Activated CD4-positive, alpha-beta T cell treated with anti-CD3 and anti-CD28 coated beads for 24 hours (primary cell): ENCODE measurements at regions not wholly inside any gene's neighbourhood (a gene's known extent, or its start where the extent isn't known, plus 50 kb on each side); places are given as distances from the start of the nearest gene placed in this dataset.
"Not testable (repeated sequence)": the region's sequence is repeated elsewhere in the genome, so short reads cannot be mapped to it uniquely, and the experiment has no call there.

Experiments
- DNase-seq, 2 donors: peaks; one replicate each; pipeline ENCODE4 v3.0.0-alpha.2; 2020; ENCODE audit warnings: low read depth in 2 of 2

- no peak for DNase-seq
Observed at GRCh38 chr1:70490153-70490552, 79.1 kb downstream of the CTH start.

GRCh38 chr1:70495370-70495769 lies 84.3 kb downstream of the CTH start:
- DNase-seq = no peak

- no peak for DNase-seq
Observed at GRCh38 chr1:70496181-70496580, 85.1 kb downstream of the CTH start.

- no peak for DNase-seq
Observed at GRCh38 chr1:70497152-70497551, 86.1 kb downstream of the CTH start.

- no peak for DNase-seq
Observed at GRCh38 chr1:70498666-70499065, 87.6 kb downstream of the CTH start.

- DNase-seq = no peak
Observed at GRCh38 chr1:70499695-70500094, 88.6 kb downstream of the CTH start.

GRCh38 chr1:70503358-70503757 lies 92.3 kb downstream of the CTH start:
- no peak for DNase-seq

GRCh38 chr1:70504176-70504820 lies 93.2 kb downstream of the CTH start:
- DNase-seq = no peak

GRCh38 chr1:70504821-70505193 lies 93.7 kb downstream of the CTH start:
- no peak for DNase-seq

GRCh38 chr1:70507991-70508390 lies 96.9 kb downstream of the CTH start:
- DNase-seq = not testable (repeated sequence)

GRCh38 chr1:70509996-70510876 lies 99.2 kb downstream of the CTH start:
- no peak for DNase-seq

- DNase-seq = no peak
Observed at GRCh38 chr1:70517444-70517843, 106.4 kb downstream of the CTH start.

- DNase-seq = no peak
Observed at GRCh38 chr1:70518106-70518505, 107.0 kb downstream of the CTH start.

- DNase-seq = no peak
Observed at GRCh38 chr1:70528590-70529333, 117.7 kb downstream of the CTH start.

- no peak for DNase-seq
Observed at GRCh38 chr1:70536708-70537366, 125.8 kb downstream of the CTH start.

- no peak for DNase-seq
Observed at GRCh38 chr1:70537788-70538187, 126.7 kb downstream of the CTH start.

- no peak for DNase-seq
Observed at GRCh38 chr1:70542030-70542429, 131.0 kb downstream of the CTH start.

GRCh38 chr1:70542856-70543255 lies 131.8 kb downstream of the CTH start:
- DNase-seq = no peak

GRCh38 chr1:70546726-70547125 lies 135.7 kb downstream of the CTH start:
- no peak for DNase-seq

- DNase-seq = no peak
Observed at GRCh38 chr1:70552662-70553566, 141.8 kb downstream of the CTH start.

- DNase-seq = no peak
Observed at GRCh38 chr1:70553567-70553956, 142.5 kb downstream of the CTH start.
